SJCRH30 (cell line): ENCODE measurements at regions not wholly inside any gene's neighbourhood (a gene's known extent, or its start where the extent isn't known, plus 50 kb on each side); places are given as distances from the start of the nearest gene placed in this dataset.

Experiments used
- DNase-seq, 2 experiments: peaks; one replicate each; pipeline ENCODE4 v3.0.0-alpha.2; 2015 to 2020
- H3K27ac ChIP-seq: fragments of 250-450 bp; sonication (Bioruptor Pico); 2 replicates; pipeline ENCODE4 v1.5.1; 2020; ENCODE audit warnings: mild to moderate bottlenecking, moderate library complexity
- H3K27me3 ChIP-seq: fragments of 250-450 bp; sonication (Bioruptor Pico); 2 replicates; pipeline ENCODE4 v1.5.1; 2020; ENCODE audit warnings: mild to moderate bottlenecking, moderate library complexity
- H3K36me3 ChIP-seq: fragments of 250-450 bp; sonication (Bioruptor Pico); 2 replicates; pipeline ENCODE4 v1.5.1; 2020; ENCODE audit warnings: mild to moderate bottlenecking, moderate library complexity
- H3K4me1 ChIP-seq: fragments of 250-450 bp; sonication (Bioruptor Pico); 2 replicates; pipeline ENCODE4 v1.5.1; 2020; ENCODE audit warnings: mild to moderate bottlenecking, moderate library complexity
- H3K4me3 ChIP-seq: fragments of 250-450 bp; sonication (Bioruptor Pico); 2 replicates; pipeline ENCODE4 v1.5.1; 2020; ENCODE audit warnings: mild to moderate bottlenecking, moderate library complexity
- H3K9me3 ChIP-seq: fragments of 250-450 bp; sonication (Bioruptor Pico); replicated peaks from 2 replicates; pipeline ENCODE4 v1.5.1; 2020; ENCODE audit warnings: mild to moderate bottlenecking, moderate library complexity

DNA sequence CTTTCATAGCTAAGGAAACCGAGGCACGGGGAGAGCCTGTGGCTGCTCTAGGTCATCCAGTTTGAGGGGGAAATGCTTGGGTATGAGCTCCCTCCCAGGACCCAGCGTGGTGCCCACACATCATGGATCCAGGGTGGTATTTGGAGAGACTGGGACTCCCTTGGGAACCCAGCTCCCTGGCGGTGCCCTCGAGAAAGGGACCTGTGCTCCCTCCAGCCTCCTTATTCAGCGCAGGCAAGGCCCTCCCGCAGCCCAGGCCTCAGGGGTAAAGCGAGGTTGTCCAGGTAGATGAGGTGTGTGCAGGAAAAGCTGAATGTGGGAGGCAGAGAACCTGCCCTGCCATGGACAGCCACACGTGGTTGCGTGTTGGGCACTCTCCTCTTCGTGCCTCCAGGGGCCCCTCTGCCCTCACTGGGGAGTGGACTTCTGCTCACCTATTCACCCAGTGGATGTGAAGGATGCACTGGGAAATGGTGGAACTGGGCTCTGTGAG, 53.8 kb upstream of the GPR78 start:
- Histone ChIP-seq H3K27ac (no peak overlapping the region; the same call in 1 of the 2 replicates), H3K9me3 (peaks cover 21% of the 10 kb centered on the region), H3K36me3 (no peaks in the 10 kb centered on the region), H3K4me1 (peaks cover 45% of the 10 kb centered on the region), H3K27me3 (no peaks in the 10 kb centered on the region), H3K4me3 (no peak overlapping the region)
- DNase-seq, result no peak

DNA sequence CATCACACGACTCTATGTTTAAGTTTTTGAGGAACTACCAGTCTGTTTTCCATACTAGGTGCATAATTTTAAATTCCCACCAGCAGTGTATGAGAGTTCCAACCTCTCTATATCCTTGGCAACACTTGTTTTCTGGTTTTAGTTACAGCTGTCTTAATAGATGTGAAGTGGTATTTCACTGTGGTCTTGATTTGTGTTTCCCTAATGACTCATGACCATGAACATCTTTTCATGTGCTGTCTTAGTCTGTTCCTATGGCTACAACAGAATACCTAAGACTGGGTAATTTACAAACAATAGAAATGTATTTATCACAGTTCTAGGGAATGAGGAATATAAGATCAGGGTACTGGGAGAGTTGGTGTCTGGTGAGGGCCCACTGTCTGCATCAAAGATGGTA, 51.5 kb upstream of the GPR78 start:
- peaks cover 58% of the 10 kb centered on the region for H3K4me1 ChIP-seq
- no peak for DNase-seq
- H3K27ac ChIP-seq, result peak overlapping the region; percentile 43

More for the DNA sequence above, 51.5 kb upstream of the GPR78 start:
- H3K9me3 ChIP-seq, result peaks cover 18% of the 10 kb centered on the region
- H3K4me3 ChIP-seq, result no peak overlapping the region
- no peaks in the 10 kb centered on the region for H3K27me3 ChIP-seq
- H3K36me3 ChIP-seq, result no peaks in the 10 kb centered on the region
